GM12873 (cell line): ENCODE measurements at regions not wholly inside any gene's neighbourhood (a gene's known extent, or its start where the extent isn't known, plus 50 kb on each side); places are given as distances from the start of the nearest gene placed in this dataset.

Experiments used
- CTCF ChIP-seq: IDR thresholded peaks from 2 replicates; pipeline ENCODE4 v1.5.1; 2012; ENCODE audit warnings: low read depth, mild to moderate bottlenecking, moderate library complexity, low read length, control low read depth; ENCODE audit not compliant: insufficient read depth; ENCODE audit errors: missing control alignments

DNA sequence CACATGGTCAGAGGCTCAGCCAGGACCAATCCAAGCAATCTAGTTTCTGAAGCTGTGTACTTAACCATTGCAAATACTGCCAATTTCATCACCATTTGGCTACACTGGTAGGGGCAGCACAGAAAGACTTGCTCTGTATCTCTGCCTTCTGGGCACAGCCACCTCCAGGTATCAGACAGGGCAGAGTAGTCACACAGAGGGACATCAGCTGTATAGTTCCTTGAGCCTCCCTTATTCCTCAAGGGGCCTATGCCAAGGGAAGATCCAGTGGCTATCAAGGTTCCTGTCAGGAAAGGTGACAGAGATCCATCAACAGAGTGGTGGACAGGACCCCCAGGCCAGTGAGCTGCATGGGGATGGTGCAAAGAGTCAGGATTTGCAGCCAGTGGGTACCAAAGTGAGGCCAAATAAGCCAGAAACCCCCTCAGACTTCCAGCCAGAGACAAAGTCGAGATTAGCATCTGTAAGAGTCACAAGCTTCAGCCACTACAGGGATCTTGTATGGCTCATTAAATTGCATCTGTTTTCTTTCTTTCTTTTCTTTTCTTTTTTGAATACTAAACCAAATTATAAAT lies 381.6 kb upstream of the CPEB2 start:
- TF ChIP-seq CTCF, result no peak

GRCh38 chr4:14621731-14622463 lies 380.4 kb upstream of the CPEB2 start:
- TF ChIP-seq CTCF, result no peak

GRCh38 chr4:14627038-14627437 lies 375.2 kb upstream of the CPEB2 start:
- TF ChIP-seq CTCF, result no peak

DNA sequence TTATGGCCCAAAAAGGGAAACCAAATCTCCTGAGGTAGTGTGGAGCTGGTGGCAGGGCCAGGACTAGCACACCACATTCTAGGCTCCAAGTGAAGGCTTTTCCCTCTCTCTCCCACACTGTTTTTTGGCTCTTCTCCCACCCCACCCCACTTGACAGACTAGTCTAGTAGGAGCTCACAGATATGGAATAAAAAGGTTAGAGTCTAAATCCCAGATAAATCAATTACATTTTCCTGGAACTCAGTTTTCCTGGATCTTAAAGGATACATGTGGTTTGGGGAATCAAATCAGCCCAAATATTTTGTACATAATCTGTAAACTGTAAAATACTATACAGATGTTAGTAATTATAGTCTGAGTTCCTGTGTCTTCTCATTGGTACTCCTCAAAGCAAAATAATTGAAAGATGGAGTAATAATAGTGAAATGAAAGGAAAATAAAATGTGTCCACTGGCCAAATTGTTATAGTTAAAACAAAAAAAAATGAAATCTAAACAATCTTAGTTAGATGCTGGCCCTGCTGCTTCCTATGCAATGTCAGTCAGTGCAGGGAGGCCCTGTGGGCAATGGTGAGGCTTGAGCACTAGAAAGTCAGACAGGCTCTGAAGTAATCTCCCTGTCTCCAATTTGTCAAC lies 370.4 kb upstream of the CPEB2 start:
- TF ChIP-seq CTCF, result no peak

DNA sequence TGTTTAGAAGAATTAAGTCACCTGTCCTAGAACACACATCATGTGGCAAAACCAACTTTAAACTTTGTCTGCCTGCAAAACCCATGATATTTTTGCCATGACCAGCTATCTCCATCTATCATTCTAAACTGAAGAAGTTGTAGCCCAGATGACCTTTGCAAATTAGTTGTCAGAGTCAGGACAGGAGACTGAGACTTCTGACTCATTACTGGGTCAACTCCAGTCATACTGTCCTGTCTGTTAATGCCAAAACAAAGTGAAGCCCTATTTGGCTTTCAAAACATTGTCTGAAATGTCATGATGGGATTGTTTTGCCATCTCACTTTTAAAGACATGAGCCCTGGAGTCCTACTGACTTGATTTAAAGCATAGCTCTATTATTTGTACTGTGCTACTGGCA lies 365.7 kb upstream of the CPEB2 start:
- no peak for TF ChIP-seq CTCF

GRCh38 chr4:14640476-14640875 lies 361.8 kb upstream of the CPEB2 start:
- no peak for TF ChIP-seq CTCF

DNA sequence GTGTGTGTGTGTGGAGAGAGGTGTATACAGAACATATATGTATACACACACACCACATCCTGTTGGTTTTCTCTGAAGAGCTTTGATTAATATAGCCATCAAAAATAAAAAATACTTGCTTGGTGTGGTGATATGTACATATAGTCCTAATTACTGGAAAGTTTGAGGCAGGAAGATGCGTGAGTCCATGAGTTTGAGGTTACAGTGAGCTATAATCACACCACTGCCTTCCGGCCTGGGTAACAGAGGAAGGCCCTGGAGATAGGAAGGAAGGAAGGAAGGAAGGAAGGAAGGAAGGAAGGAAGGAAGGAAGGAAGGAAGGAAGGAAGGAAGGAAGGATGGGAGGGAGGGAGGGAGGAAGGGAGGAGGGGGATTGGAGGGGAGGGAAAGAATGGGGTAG lies 360.4 kb upstream of the CPEB2 start:
- TF ChIP-seq CTCF, result no peak
